Sigmoid colon (tissue), 6 donors: ENCODE measurements at regions not wholly inside any gene's neighbourhood (a gene's known extent, or its start where the extent isn't known, plus 50 kb on each side); places are given as distances from the start of the nearest gene placed in this dataset.

Experiments
- DNase-seq: peaks from one replicate; pipeline ENCODE4 v3.0.0-alpha.2; 2019
- H3K27ac ChIP-seq, 4 donors: fragments of 200-600 bp; sonication (generic); one replicate each; pipeline ENCODE4 v1.5.1; 2016 to 2019; ENCODE audit warnings: mild to moderate bottlenecking in 1 of 4
- H3K27me3 ChIP-seq, 3 donors: fragments of 200-600 bp; sonication (generic); one replicate each; pipeline ENCODE4 v1.5.1; 2019; ENCODE audit warnings: mild to moderate bottlenecking in 1 of 3
- H3K36me3 ChIP-seq, 4 donors: fragments of 200-600 bp; sonication (generic); one replicate each; pipeline ENCODE4 v1.5.1; 2016 to 2019
- H3K4me1 ChIP-seq, 4 donors: fragments of 200-600 bp; sonication (generic); one replicate each; pipeline ENCODE4 v1.5.1; 2017 to 2019
- H3K4me3 ChIP-seq, 4 donors: fragments of 200-600 bp; sonication (generic); one replicate each; pipeline ENCODE4 v1.5.1; 2017 to 2019; ENCODE audit warnings: mild to moderate bottlenecking in 2 of 4, moderate library complexity in 1 of 4
- H3K9me3 ChIP-seq, 4 donors: fragments of 200-600 bp in 3 of 4; sonication (generic) in 3 of 4; one replicate each; pipeline versions ENCODE4 v1.5.1 to v1.6.1; 2013 to 2019
- EP300 ChIP-seq, 4 donors: sonication (generic); formaldehyde crosslinking; IDR thresholded peaks; one replicate each; pipeline ENCODE4 v1.6.1; 2017; ENCODE audit warnings: antibody characterized with exemption in 4 of 4
- POLR2A ChIP-seq, 2 donors: fragments of 450-650 bp; IDR thresholded peaks; one replicate each; pipeline ENCODE4 v1.6.1; 2016; ENCODE audit warnings: antibody characterized with exemption in 2 of 2, mild to moderate bottlenecking in 2 of 2, moderate library complexity in 2 of 2
- POLR2AphosphoS5 ChIP-seq, 4 donors: sonication (generic); formaldehyde crosslinking; IDR thresholded peaks; one replicate each; pipeline ENCODE4 v1.6.1; 2017; ENCODE audit warnings: antibody characterized with exemption in 4 of 4
- WGBS, 2 donors: extraction: QIAGEN DNeasy Blood & Tissue Kit; methylation state at CpG; one replicate each; pipeline ENCODE4 v1.1.7; 2013; 5-methylcytosine and 5-hydroxymethylcytosine counted together
- intact Hi-C: fragments of 100-400 bp; cut with DNase I; formaldehyde crosslinking; loops from one replicate; pipeline ENCODE4 v1.15.1; 2023
- TF ChIP-seq, protein P1 (sequence below), 4 experiments: fragments of 450-650 bp in 3 of 4; fragments of 200-600 bp in 1 of 4; IDR thresholded peaks; one replicate each; pipeline ENCODE4 v1.5.1; 2016 to 2019; ENCODE audit warnings: antibody characterized with exemption in 4 of 4, mild to moderate bottlenecking in 3 of 4, moderate library complexity in 2 of 4
- donor health status: healthy with polysubstance abuse.
- donor health status: healthy.

DNA sequence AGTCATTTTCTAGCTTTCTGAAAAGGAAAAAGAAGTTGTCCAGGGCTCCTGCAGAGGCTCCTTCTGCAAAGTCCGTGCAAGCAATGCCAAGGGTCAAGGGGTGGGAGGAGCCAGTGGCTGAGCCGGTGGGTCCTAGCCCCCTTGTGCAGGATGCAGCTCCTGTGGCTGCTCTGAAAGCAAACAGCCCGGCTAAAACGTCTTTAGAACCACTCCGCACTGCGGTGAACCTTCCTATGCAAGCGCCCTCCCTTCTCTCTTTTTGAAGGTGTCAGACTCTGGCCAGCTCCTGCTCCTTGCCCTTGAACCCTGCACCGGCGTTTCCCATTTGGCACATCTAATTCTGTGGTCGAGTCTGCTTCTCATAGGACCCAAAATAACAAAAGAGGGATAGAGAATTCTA is 183.1 kb downstream of the UACA start:
- 66 to 71% methylated on average over 10 of the region's 10 CpGs for WGBS, 2 donors
- no peak overlapping the region for H3K27ac ChIP-seq
- H3K27me3 ChIP-seq, result peaks cover 0 to 5% (median 0%) of the 10 kb centered on the region in 3 donors
- intact Hi-C loops, result no loop called here
- no peak for DNase-seq
- H3K4me3 ChIP-seq, result no peak overlapping the region
- TF ChIP-seq, protein P1, sequence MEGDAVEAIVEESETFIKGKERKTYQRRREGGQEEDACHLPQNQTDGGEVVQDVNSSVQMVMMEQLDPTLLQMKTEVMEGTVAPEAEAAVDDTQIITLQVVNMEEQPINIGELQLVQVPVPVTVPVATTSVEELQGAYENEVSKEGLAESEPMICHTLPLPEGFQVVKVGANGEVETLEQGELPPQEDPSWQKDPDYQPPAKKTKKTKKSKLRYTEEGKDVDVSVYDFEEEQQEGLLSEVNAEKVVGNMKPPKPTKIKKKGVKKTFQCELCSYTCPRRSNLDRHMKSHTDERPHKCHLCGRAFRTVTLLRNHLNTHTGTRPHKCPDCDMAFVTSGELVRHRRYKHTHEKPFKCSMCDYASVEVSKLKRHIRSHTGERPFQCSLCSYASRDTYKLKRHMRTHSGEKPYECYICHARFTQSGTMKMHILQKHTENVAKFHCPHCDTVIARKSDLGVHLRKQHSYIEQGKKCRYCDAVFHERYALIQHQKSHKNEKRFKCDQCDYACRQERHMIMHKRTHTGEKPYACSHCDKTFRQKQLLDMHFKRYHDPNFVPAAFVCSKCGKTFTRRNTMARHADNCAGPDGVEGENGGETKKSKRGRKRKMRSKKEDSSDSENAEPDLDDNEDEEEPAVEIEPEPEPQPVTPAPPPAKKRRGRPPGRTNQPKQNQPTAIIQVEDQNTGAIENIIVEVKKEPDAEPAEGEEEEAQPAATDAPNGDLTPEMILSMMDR (IDR thresholded peaks at IDR 0.05), result no peak
- TF ChIP-seq POLR2AphosphoS5 (IDR thresholded peaks at IDR 0.05), result no peak
- TF ChIP-seq EP300 (IDR thresholded peaks at IDR 0.05), result no peak
- TF ChIP-seq POLR2A (IDR thresholded peaks at IDR 0.05), result no peak
- no peaks in the 10 kb centered on the region for H3K9me3 ChIP-seq
- H3K4me1 ChIP-seq, result peaks cover 0 to 12% (median 6%) of the 10 kb centered on the region in 4 donors
- no peaks in the 10 kb centered on the region for H3K36me3 ChIP-seq

DNA sequence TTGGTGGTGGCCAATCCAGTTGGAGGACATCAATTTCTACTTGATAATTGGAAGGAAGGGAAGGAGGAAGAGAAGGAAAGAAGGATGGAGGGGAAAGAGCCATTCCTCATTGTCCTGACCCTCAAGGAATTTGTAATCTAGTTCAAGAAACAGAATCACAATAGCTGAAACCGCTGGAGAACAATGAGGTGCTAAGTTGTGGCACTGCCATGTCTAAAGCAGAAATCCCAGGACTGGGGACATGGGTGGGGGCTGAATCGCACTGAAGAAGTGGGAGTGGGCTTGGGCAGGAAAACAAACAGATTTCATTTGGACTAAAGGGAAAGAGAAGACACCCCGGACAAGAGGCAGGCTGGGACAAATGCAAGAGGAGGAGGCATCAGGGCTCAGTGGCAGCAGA is 183.6 kb downstream of the UACA start:
- DNase-seq, result no peak
- TF ChIP-seq EP300 (IDR thresholded peaks at IDR 0.05), result no peak
- TF ChIP-seq, protein P1 (IDR thresholded peaks at IDR 0.05), result no peak
- TF ChIP-seq POLR2AphosphoS5 (IDR thresholded peaks at IDR 0.05), result no peak
- no peak for TF ChIP-seq POLR2A (IDR thresholded peaks at IDR 0.05)
- H3K27ac ChIP-seq, result no peak overlapping the region
- no peak overlapping the region for H3K4me3 ChIP-seq
- H3K27me3 ChIP-seq, result no peaks in the 10 kb centered on the region
- WGBS, 2 donors, result 80 to 83% methylated on average over 3 of the region's 3 CpGs
- peaks cover 0 to 7% (median 1%) of the 10 kb centered on the region in 4 donors for H3K4me1 ChIP-seq
- H3K9me3 ChIP-seq, result no peaks in the 10 kb centered on the region
- no peaks in the 10 kb centered on the region for H3K36me3 ChIP-seq
- intact Hi-C loops, result no loop called here

DNA sequence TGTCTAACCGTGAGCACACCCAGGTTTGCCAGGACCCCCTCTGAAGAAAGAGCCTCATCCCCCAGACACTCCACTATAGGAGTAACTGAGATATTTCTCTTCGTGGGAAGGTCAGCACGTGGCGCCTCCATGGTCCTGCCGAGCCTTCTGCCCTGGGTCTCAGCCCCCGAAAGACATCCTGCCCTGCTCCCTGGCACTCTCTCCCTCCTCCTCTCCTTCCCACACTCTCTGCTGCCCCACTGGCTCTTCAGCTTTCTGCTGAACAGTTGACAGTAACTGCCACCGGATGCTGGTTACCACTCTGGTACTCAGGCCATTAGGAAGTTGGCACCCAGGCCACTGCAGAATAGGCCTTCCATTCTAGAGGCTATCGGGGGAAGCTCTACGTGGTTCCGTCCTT is 185.2 kb downstream of the UACA start:
- H3K36me3 ChIP-seq, result no peaks in the 10 kb centered on the region
- no peak overlapping the region for H3K4me3 ChIP-seq
- WGBS, 2 donors, result 94 to 95% methylated on average over 10 of the region's 10 CpGs
- TF ChIP-seq POLR2A (IDR thresholded peaks at IDR 0.05) (no peak), POLR2AphosphoS5 (IDR thresholded peaks at IDR 0.05) (no peak), EP300 (IDR thresholded peaks at IDR 0.05) (no peak)
- TF ChIP-seq, protein P1 (IDR thresholded peaks at IDR 0.05), result no peak
- no peak for DNase-seq
- H3K9me3 ChIP-seq, result no peaks in the 10 kb centered on the region
- no peak overlapping the region for H3K27ac ChIP-seq
- intact Hi-C loops, result no loop called here
- H3K4me1 ChIP-seq, result peaks cover 0 to 7% (median 0%) of the 10 kb centered on the region in 4 donors
- no peaks in the 10 kb centered on the region for H3K27me3 ChIP-seq

DNA sequence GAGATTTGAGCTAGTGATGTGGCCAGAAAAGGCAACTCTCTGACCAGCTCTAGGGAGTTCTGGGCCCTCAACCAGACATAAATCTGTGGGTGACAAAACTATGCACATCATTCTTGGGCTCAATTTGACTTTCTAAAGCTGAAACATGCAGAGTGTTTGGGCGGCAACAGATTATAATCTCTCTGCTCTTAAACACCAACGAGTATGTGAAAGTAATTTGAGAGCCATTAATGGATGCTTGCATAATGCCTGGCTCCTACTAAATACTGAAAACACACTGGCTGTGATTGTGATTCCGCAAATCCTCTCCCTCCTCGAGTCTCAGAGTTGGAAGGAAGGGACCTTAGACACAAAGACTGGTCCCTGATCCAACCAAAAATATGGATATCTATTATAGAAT is 186.7 kb downstream of the UACA start:
- no peaks in the 10 kb centered on the region for H3K4me1 ChIP-seq
- DNase-seq, result no peak
- H3K27me3 ChIP-seq, result no peaks in the 10 kb centered on the region
- H3K27ac ChIP-seq, result no peak overlapping the region
- intact Hi-C loops, result no loop called here
- H3K9me3 ChIP-seq, result no peaks in the 10 kb centered on the region
- 66 to 70% methylated on average over 4 of the region's 4 CpGs for WGBS, 2 donors
- H3K36me3 ChIP-seq, result no peaks in the 10 kb centered on the region
- no peak for TF ChIP-seq POLR2A (IDR thresholded peaks at IDR 0.05)
- H3K4me3 ChIP-seq, result no peak overlapping the region

DNA sequence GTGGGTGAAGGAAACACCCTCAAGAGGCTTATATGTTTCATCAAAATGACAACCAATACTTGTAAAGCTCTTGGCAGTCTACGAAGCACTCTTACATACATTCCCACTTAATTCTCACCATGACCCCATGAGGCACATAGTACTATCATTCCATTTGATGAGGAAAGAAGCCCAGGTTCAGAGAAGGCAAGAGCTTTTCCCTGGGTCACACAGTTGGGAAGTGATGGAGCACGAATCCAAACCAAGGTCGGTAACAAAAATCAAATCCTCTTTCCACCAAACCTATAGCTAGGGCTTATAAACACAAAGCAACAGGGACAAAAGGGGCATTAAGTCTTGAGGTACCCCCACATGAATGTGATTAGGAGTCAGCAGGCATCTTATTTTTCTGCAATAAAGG is 187.1 kb downstream of the UACA start:
- no peak overlapping the region for H3K27ac ChIP-seq
- intact Hi-C loops, result no loop called here
- WGBS, 2 donors, result 88 to 89% methylated on average over 3 of the region's 3 CpGs
- H3K36me3 ChIP-seq, result no peaks in the 10 kb centered on the region
- TF ChIP-seq EP300 (IDR thresholded peaks at IDR 0.05) (no peak), POLR2AphosphoS5 (IDR thresholded peaks at IDR 0.05) (no peak), POLR2A (IDR thresholded peaks at IDR 0.05) (no peak)
- TF ChIP-seq, protein P1 (IDR thresholded peaks at IDR 0.05), result no peak
- no peak overlapping the region for H3K4me3 ChIP-seq
- no peak for DNase-seq
- no peaks in the 10 kb centered on the region for H3K27me3 ChIP-seq
- no peaks in the 10 kb centered on the region for H3K9me3 ChIP-seq
- H3K4me1 ChIP-seq, result no peaks in the 10 kb centered on the region
